Left hindlimb (tissue), 1 donor: ENCODE measurements at regions not wholly inside any gene's neighbourhood (a gene's known extent, or its start where the extent isn't known, plus 50 kb on each side); places are given as distances from the start of the nearest gene placed in this dataset.
"Not testable (repeated sequence)": the region's sequence is repeated elsewhere in the genome, so short reads cannot be mapped to it uniquely, and the experiment has no call there.

Experiments used
- DNase-seq: peaks from one replicate; pipeline ENCODE4 v3.0.0-alpha.2; 2018

DNA sequence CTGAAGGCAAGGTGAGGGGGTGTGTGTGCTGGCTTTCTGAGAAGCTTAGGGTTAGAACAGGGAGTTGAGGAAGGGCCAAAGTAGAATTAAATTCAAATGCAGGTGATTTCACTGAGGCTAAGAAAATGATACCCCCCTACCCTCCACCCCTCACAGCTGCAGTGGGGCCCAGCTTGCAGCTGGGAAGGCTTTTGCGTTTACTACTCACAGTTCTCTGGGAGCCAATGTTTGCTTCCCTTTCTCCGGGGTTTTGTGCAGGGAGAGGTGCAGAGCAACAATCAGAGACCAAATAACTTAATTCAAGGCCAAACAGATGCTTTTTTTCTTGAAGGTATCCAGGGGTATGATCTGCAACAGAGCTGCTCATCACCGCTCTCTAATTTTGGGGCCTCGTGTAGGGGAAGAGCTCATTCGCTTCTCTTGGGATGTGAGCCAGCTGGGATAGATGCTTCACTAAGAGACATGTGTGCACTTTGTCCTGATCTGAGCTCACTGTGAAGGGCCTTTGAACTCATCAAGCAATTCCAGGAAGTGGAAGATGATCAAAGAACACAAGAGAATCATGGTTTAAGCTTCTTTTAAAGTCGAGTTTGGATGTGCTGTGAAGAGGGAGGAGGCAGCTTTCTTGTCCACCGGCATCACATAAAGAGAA, 122.7 kb upstream of the C1GALT1C1 start:
- peak; percentile 27 for DNase-seq

- no peak for DNase-seq
Measured at GRCh38 chrX:120751683-120752082, 121.8 kb upstream of the C1GALT1C1 start.

DNA sequence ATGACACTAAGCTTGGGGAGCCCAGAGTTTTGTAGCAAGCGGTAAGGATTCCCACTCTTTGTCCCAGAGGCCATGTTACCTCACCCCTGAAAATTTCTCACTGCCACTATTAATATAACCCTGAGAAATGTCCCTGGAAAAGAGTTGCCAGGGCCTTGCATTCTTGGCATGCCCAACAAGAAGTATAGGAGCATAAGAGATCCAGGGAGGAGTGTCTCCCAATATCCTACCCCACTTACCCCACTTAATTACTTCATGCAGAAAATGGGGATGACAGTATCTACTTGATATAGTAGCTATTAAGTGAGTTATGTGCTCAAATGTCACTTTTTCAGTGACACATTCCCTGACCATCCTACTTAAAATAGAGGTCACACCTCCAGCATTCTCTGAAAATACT, 120.5 kb upstream of the C1GALT1C1 start:
- no peak for DNase-seq

DNA sequence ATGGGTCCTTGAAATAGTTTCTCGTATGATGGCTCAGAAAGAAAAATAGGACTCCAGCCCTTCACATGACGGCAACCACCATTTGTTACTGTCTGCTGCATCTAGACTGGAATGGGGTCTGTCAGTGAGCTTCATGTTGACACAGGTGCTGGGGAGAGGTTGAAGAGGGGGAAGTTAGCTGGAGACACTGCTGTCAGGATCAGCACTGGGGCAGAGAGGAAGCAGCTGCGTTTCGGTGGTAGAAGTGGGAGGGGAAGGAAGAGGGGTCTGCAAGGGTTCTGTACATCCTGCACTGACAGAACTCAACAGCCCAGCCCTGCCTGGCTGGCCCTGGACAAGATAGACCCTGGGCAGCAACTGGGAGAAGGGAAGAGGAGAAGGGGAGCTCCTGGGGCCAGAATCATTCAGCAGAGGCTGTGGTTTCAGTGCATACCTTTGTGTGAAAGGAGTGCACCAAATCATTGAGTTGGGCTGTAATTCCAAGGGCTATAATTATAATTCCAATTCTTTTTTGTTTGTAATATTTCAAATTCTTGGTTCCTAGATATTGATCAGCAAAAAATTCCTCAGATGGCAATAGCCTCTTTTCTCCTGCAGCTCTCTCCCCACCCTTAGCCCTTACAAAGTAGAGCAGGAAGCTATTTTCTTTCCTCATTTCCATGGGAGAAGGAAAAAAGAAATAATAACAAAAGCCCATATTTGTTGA, 119.4 kb upstream of the C1GALT1C1 start:
- DNase-seq: no peak

- no peak for DNase-seq
Measured at GRCh38 chrX:120746153-120746552, 116.3 kb upstream of the C1GALT1C1 start.

DNA sequence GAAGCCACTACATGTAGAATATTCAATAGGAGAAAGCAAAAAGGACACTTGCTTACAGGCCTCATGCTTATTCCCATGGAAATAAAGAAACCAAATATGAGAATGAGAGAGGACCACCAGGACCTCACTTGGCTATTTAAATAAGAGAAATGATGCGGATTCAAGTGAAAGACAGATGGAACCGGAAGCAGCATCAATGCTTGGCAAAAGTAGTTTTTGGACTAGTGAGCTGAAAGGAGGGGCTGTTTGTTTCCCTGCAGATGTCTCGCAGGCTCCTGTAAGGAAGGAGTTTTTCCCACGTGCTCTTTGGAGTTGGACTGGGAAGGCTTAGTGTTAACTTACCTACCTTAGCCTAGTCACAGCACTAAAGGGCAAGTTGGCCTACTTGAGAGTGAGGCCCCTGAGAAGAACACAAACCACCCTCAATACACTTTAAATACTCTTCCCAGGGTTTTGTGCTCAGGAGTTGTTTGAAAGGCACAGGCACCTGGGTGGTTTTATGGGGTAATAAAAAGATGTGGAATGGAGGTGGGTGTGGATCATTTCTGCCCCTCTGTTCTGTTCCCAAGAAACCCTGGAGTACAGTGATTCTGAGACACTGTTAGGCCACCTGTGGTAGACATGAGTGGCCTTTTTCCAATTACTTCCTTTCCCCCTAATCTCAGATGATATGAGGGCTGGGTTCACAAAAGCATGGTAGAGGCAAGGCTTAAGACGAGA, 113.3 kb upstream of the C1GALT1C1 start:
- no peak for DNase-seq

- DNase-seq: no peak
Measured at GRCh38 chrX:120741452-120741851, 111.6 kb upstream of the C1GALT1C1 start.

GRCh38 chrX:120740072-120740471, 110.2 kb upstream of the C1GALT1C1 start:
- DNase-seq: no peak

DNA sequence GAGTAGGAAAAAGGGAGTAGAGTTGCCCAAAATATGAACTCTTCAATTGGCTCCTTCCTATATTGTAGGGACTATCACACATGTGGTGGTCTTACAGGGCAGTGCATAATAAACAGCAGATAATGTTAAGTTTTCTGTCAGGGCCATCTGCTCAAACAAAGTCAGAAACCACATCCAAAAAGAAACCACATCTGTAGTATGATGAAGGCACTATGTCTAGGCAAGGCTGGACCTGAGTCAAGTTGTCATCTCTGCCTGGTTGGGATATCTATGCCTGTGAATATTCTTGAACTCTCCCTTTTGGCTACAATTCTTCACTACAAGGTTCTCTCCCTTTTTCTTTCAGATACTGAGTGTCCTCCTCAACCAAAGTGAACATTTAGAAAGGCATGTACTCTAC, 109.4 kb upstream of the C1GALT1C1 start:
- DNase-seq: no peak

- DNase-seq: no peak
Measured at GRCh38 chrX:120736989-120737388, 107.1 kb upstream of the C1GALT1C1 start.

GRCh38 chrX:120735966-120736365, 106.1 kb upstream of the C1GALT1C1 start:
- no peak for DNase-seq

- DNase-seq: no peak
Measured at GRCh38 chrX:120732879-120733278, 103.0 kb upstream of the C1GALT1C1 start.

GRCh38 chrX:120732461-120732860, 102.6 kb upstream of the C1GALT1C1 start:
- DNase-seq: no peak

DNA sequence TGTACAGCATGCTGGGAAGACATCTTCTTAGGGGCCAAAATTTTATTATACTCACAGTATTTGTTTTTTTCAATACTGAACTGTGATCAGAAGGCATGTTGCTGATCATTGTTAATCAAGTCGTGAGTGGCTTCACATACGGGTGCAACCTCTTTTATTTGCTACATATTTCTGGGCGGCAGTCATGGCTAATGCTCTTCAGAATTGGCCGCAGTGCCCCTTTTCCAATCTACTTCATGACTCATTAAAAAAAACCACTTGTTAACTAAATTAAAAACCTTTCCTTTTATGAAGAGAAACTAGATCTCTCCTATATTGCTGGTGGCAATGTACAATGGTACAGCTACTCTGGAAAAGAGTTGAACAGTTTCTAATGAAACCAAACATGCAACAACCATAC, 101.5 kb upstream of the C1GALT1C1 start:
- no peak for DNase-seq

GRCh38 chrX:120729506-120730255, 99.8 kb upstream of the C1GALT1C1 start:
- not testable (repeated sequence) for DNase-seq

DNA sequence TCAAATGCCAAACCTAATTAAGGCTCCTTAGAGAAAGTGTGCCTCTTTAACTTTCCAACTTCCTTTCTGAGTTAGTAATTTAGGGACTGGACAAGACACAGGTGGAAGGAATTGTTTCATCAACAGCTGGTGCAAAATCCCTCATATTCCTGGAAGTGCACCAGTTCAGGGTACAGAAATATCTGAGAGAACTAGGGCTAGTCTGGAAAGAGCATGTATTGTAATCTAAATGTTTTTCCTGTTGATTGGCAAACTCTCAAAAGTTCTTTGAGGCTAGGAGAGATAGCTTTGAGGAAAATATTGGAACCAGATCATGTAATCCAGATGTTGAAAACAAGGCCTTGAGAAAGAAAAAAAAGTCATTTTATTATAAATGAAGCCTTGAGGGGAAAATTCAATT, 98.1 kb upstream of the C1GALT1C1 start:
- no peak for DNase-seq

- DNase-seq: no peak
Measured at GRCh38 chrX:120727452-120727851, 97.6 kb upstream of the C1GALT1C1 start.

- no peak for DNase-seq
Measured at GRCh38 chrX:120726294-120726693, 96.4 kb upstream of the C1GALT1C1 start.

DNA sequence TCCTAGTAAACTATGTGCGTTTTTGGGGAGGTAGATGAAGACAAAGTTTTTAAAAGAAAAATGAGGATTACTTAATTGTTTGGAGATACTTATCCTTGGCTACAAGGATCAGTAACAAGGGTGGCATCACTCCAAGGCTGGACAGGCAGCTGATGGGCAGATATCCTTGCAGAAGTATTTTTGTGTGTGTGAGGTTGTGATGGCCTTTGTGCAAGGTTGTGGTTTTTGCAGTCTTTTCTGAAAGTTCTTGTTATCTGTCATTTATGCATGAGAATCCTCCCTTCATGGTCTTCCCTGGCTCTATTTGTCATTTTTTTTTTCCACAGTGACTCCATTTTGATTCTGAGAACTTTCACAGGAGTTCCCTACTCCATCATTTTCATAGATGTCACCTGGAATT, 96.0 kb upstream of the C1GALT1C1 start:
- no peak for DNase-seq

DNA sequence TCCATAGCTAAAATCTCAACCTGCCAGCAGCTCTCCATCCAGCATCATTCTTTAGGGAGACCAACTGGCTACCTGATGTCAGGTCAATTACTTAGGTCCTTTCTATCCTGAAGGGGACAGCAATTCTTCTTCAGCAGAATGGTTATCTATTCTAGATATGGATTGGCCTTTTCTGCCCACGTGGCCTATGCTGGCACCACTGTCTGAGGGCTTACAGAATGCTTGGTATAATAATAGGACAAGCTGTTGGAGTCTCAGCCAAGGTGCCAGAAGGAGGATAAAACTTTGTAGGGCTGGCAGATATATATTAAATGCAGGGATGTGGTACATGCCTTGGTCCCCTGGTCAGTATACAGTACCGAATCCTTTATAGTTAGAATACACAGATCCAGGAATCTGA, 89.8 kb upstream of the C1GALT1C1 start:
- no peak for DNase-seq

DNA sequence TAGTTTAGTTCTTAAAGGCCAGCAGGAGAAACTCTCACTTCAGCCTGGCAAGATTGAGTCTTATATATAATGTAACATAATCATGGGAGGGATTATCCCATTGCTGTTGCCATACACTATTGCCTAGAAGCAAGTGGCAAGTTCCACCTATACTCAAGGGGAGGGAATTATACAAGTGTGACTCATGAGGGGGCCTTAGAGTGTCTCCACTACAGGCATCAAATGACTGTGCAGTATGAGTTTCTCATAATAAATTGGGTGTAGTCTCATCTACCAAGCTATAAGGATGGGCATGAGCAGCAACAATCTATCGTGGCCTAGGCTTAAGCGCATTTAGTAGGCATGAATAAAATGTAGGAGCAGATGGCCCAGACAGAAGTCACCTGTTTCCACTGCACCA, 89.1 kb upstream of the C1GALT1C1 start:
- DNase-seq: no peak

GRCh38 chrX:120702337-120702736, 72.5 kb upstream of the C1GALT1C1 start:
- not testable (repeated sequence) for DNase-seq

GRCh38 chrX:120697053-120697452, 67.2 kb upstream of the C1GALT1C1 start:
- no peak for DNase-seq
